Thoracic aorta (tissue), 2 donors: ENCODE measurements at regions not wholly inside any gene's neighbourhood (a gene's known extent, or its start where the extent isn't known, plus 50 kb on each side); places are given as distances from the start of the nearest gene placed in this dataset.
"Not testable (repeated sequence)": the region's sequence is repeated elsewhere in the genome, so short reads cannot be mapped to it uniquely, and the experiment has no call there.

Experiments used
- ATAC-seq: fragments of 150-250 bp; one replicate; pipeline ENCODE4 v1.8.0; 2017; ENCODE audit warnings: low read depth; ENCODE audit not compliant: insufficient number of reproducible peaks, low FRiP score
- DNase-seq: peaks from one replicate; pipeline ENCODE4 v3.0.0-alpha.2; 2020; ENCODE audit warnings: low spot score
- H3K27ac ChIP-seq, 2 donors: fragments of 200-600 bp; sonication (generic); 1 replicate in 1 of 2; 2 replicates in 1 of 2; pipeline ENCODE4 v1.5.1; 2016; ENCODE audit warnings: mild to moderate bottlenecking in 2 of 2, moderate library complexity in 2 of 2
- H3K27me3 ChIP-seq: fragments of 200-600 bp; sonication (generic); replicated peaks from 2 replicates; pipeline ENCODE4 v1.6.0; 2016; ENCODE audit warnings: mild to moderate bottlenecking; ENCODE audit not compliant: insufficient read depth
- H3K36me3 ChIP-seq: fragments of 200-600 bp; sonication (generic); one replicate; pipeline ENCODE4 v1.5.1; 2016
- H3K4me1 ChIP-seq, 2 donors: fragments of 200-600 bp; sonication (generic); 1 replicate in 1 of 2; 2 replicates in 1 of 2; pipeline versions ENCODE4 v1.5.1 to v1.6.0; 2016; ENCODE audit warnings: low read depth in 2 of 2, mild to moderate bottlenecking in 1 of 2; ENCODE audit not compliant: control insufficient read depth in 1 of 2
- H3K4me3 ChIP-seq: fragments of 200-600 bp; sonication (generic); 2 replicates; pipeline ENCODE4 v1.5.1; 2016; ENCODE audit warnings: mild to moderate bottlenecking
- H3K9me3 ChIP-seq: fragments of 200-600 bp; sonication (generic); 2 replicates; pipeline ENCODE4 v1.5.1; 2016
- TF ChIP-seq, protein P1 (sequence below): fragments of 200-600 bp; sonication (generic); IDR thresholded peaks from one replicate; pipeline ENCODE4 v1.5.1; 2019; ENCODE audit warnings: antibody characterized with exemption

DNA sequence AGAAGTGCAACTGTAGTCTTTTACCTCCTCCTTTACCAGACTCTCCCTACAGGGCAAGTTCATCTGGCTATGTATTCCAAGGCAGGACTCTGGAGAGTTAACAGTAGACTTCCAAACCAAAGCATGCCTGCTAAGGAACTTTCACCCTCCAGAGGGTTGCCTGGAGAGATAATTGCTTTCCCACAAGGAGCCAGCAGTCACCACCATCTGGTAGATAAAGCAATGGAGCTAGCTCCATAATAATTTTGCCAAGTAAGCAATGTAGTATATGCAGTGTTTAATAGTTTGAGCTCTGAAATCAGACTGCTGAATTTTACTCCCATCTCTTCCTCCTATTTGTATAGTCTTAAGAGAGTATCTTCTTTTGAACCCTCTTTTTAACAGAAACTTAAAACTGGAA is 566.8 kb upstream of the PTGER4 start:
- H3K27ac ChIP-seq, result no peak overlapping the region
- H3K4me1 ChIP-seq, result peaks cover 5 to 18% of the 10 kb centered on the region in 2 donors
- ATAC-seq, result no peak
- no peaks in the 10 kb centered on the region for H3K9me3 ChIP-seq
- TF ChIP-seq, protein P1, sequence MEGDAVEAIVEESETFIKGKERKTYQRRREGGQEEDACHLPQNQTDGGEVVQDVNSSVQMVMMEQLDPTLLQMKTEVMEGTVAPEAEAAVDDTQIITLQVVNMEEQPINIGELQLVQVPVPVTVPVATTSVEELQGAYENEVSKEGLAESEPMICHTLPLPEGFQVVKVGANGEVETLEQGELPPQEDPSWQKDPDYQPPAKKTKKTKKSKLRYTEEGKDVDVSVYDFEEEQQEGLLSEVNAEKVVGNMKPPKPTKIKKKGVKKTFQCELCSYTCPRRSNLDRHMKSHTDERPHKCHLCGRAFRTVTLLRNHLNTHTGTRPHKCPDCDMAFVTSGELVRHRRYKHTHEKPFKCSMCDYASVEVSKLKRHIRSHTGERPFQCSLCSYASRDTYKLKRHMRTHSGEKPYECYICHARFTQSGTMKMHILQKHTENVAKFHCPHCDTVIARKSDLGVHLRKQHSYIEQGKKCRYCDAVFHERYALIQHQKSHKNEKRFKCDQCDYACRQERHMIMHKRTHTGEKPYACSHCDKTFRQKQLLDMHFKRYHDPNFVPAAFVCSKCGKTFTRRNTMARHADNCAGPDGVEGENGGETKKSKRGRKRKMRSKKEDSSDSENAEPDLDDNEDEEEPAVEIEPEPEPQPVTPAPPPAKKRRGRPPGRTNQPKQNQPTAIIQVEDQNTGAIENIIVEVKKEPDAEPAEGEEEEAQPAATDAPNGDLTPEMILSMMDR, result no peak
- DNase-seq, result no peak
- no peaks in the 10 kb centered on the region for H3K36me3 ChIP-seq
- H3K27me3 ChIP-seq, result no peaks in the 10 kb centered on the region
- H3K4me3 ChIP-seq, result no peak overlapping the region

DNA sequence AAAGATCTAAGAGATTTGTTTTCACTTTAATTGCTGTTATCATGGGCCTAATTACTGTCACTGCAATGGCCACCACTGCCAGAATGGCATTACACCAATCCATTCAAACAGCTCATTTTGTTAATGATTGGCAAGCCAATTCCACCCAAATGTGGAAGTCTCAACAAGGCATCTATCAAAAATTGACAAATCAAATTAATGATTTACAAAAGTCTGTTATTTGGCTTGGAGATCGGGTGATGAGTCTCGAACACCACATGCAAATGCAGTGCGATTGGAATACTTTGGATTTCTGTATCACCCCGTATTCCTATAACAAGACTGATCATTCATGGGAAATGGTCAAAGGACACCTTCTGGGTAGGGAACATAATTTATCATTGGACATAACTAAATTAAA is 568.7 kb upstream of the PTGER4 start:
- H3K9me3 ChIP-seq, H3K36me3 ChIP-seq, H3K4me3 ChIP-seq, H3K27ac ChIP-seq, DNase-seq, ATAC-seq, H3K27me3 ChIP-seq: not testable (repeated sequence)
- peaks cover 5 to 18% of the 10 kb centered on the region in 2 donors for H3K4me1 ChIP-seq

DNA sequence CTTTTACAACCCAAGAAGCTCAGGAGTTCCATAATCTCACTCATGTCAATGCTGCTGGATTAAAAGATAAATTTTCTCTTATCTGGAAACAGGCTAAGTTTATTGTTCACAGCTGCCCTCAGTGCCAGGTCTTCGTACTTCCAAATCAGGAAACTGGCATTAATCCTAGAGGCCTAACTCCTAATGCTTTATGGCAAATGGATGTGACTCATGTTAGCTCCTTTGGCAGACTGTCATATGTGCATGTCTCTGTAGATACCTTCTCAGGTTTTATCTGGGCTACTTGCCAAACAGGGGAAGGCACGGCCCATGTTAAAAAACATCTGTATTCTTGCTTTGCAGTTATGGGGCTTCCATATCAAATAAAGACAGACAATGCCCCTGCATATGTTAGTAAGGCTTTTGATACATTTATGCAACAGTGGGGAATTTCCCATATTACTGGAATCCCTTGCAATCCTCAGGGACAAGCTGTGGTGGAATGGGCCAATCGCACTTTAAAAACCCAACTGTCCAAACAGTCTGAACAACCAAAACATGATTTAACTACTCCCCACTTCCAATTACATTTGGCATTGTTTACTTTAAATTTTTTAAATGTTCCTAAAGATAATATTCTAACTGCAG is 570.8 kb upstream of the PTGER4 start:
- not testable (repeated sequence) for H3K27me3 ChIP-seq, H3K4me3 ChIP-seq, ATAC-seq, H3K27ac ChIP-seq, H3K9me3 ChIP-seq, H3K36me3 ChIP-seq, DNase-seq
- peaks cover 5 to 18% of the 10 kb centered on the region in 2 donors for H3K4me1 ChIP-seq

DNA sequence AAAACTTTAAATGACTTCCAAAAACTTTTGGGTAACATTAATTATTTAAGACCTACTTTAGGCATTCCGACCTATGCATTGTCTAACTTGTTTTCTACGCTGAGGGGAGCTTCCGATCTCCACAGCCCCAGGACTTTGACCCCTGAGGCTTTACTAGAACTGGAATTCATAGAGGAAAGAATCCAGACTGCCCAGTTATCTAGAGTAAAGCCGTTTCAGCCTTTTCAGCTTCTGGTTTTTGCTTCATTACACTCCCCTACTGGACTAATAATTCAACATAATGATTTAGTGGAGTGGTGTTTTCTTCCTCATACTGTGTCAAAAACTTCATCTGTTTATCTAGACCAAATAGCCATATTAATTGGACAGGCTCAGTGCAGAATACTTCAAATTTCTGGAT is 571.9 kb upstream of the PTGER4 start:
- H3K9me3 ChIP-seq, H3K27me3 ChIP-seq, H3K27ac ChIP-seq, DNase-seq, ATAC-seq, H3K36me3 ChIP-seq, H3K4me3 ChIP-seq: not testable (repeated sequence)
- H3K4me1 ChIP-seq, result peaks cover 5 to 18% of the 10 kb centered on the region in 2 donors

DNA sequence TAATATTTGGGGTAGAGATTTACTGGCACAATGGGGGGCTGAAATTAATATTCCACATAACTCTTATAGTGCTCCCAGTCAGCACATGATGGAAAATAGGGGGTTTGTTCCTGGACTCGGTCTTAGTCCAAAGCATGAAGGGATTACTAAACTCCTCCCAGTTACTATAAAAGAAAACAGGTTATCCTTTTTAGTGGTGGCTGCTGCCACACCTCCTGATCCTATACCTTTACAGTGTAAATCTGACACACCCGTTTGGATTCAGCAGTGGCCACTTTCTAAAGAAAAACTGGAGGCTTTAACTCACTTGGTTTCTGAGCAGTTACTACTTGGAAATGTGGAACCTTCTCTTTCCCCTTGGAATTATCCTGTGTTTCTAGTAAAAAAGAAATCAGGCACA is 572.9 kb upstream of the PTGER4 start:
- TF ChIP-seq, protein P1, result no peak

DNA sequence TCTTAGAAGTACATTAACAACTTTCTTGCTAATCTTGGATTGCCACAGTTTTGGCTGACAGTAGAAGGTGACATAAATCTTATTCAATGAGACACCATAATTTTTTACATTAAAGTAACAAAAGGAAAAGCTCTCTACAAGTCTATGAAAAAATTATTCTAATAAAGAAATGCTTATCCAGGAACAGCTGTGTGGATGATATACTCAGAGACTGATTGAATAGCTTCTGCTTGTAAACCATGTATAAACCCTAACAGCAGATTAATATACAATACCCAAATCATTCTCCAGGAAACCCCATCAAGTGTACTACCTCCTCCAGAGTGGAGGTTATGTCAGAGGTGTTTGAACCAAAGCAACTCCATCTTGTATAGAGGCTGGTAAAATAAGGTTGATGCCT is 581.4 kb upstream of the PTGER4 start:
- Histone ChIP-seq H3K27ac (no peak overlapping the region), H3K36me3 (no peaks in the 10 kb centered on the region), H3K27me3 (no peaks in the 10 kb centered on the region), H3K4me1 (no peaks in the 10 kb centered on the region), H3K4me3 (no peak overlapping the region), H3K9me3 (no peaks in the 10 kb centered on the region)
- TF ChIP-seq, protein P1, result no peak
- no peak for DNase-seq
- ATAC-seq, result no peak

More for the DNA sequence above, 572.9 kb upstream of the PTGER4 start:
- Histone ChIP-seq H3K4me1 (peaks cover 5 to 18% of the 10 kb centered on the region in 2 donors), H3K4me3 (no peak overlapping the region), H3K27me3 (no peaks in the 10 kb centered on the region), H3K27ac (no peak overlapping the region), H3K9me3 (no peaks in the 10 kb centered on the region), H3K36me3 (no peaks in the 10 kb centered on the region)
- ATAC-seq, result no peak
- DNase-seq, result no peak

DNA sequence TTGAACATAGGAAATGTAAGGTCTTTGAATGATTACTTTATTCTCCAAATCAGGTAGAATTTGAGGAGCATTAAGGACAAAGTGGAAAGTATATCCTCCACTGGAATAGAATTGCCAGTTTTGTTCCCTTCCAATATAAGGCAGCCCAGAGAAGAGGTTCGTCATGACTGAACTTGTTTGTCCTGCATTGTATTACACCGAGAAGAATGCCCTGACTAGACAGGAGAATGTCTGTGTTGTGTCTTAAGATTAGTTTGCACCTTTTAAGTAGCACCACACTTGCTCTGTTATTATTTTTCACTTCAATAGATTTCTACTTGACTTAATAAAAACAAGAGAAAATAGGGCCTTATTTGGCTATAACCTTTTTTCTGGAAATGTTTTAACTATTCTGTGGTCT is 586.2 kb upstream of the PTGER4 start:
- H3K27me3 ChIP-seq, result no peaks in the 10 kb centered on the region
- ATAC-seq (no peak), DNase-seq (no peak)
- no peaks in the 10 kb centered on the region for H3K36me3 ChIP-seq
- H3K27ac ChIP-seq, result no peak overlapping the region
- H3K9me3 ChIP-seq, result no peaks in the 10 kb centered on the region
- H3K4me1 ChIP-seq, result no peaks in the 10 kb centered on the region
- no peak overlapping the region for H3K4me3 ChIP-seq
- TF ChIP-seq, protein P1, result no peak
